Uterus (tissue), 3 donors: ENCODE measurements at regions not wholly inside any gene's neighbourhood (a gene's known extent, or its start where the extent isn't known, plus 50 kb on each side); places are given as distances from the start of the nearest gene placed in this dataset.

ENCODE experiments used
- DNase-seq, 2 donors: peaks; one replicate each; pipeline ENCODE4 v3.0.0-alpha.2; 2019 to 2020
- H3K27ac ChIP-seq, 2 donors: fragments of 200-600 bp; sonication (generic); 1 replicate in 1 of 2; 2 replicates in 1 of 2; pipeline ENCODE4 v1.5.1; 2016 to 2018
- H3K27me3 ChIP-seq, 2 donors: fragments of 200-600 bp; sonication (generic); one replicate each; pipeline ENCODE4 v1.5.1; 2018 to 2019; ENCODE audit warnings: control low read depth in 1 of 2
- H3K36me3 ChIP-seq, 2 donors: fragments of 200-600 bp; sonication (generic); one replicate each; pipeline ENCODE4 v1.5.1; 2019; ENCODE audit warnings: control low read depth in 1 of 2
- H3K4me1 ChIP-seq, 2 donors: fragments of 200-600 bp; sonication (generic); one replicate each; pipeline ENCODE4 v1.5.1; 2018 to 2019; ENCODE audit warnings: control low read depth in 1 of 2
- H3K4me3 ChIP-seq, 2 donors: fragments of 200-600 bp; sonication (generic); 1 replicate in 1 of 2; 2 replicates in 1 of 2; pipeline ENCODE4 v1.5.1; 2018 to 2019; ENCODE audit warnings: mild to moderate bottlenecking in 1 of 2
- H3K9me3 ChIP-seq, 2 donors: fragments of 200-600 bp; sonication (generic); one replicate each; pipeline ENCODE4 v1.5.1; 2019; ENCODE audit warnings: control low read depth in 1 of 2
- POLR2A ChIP-seq, 2 donors: fragments of 450-650 bp; IDR thresholded peaks; one replicate each; pipeline ENCODE4 v1.6.1; 2016; ENCODE audit warnings: antibody characterized with exemption in 2 of 2, mild to moderate bottlenecking in 1 of 2, moderate library complexity in 1 of 2
- intact Hi-C: fragments of 100-400 bp; cut with DNase I; formaldehyde crosslinking; loops from one replicate; pipeline ENCODE4 v1.15.1; 2023; ENCODE audit warnings: low total_unique reads
- TF ChIP-seq, protein P1 (sequence below), 4 experiments: fragments of 200-600 bp in 2 of 4; fragments of 450-650 bp in 2 of 4; sonication (generic) in 2 of 4; IDR thresholded peaks; one replicate each; pipeline ENCODE4 v1.5.1; 2016 to 2019; ENCODE audit warnings: antibody characterized with exemption in 4 of 4, mild to moderate bottlenecking in 2 of 4, moderate library complexity in 1 of 4
- donor health status: DM: yes; HTN: yes; CAD: no.

DNA sequence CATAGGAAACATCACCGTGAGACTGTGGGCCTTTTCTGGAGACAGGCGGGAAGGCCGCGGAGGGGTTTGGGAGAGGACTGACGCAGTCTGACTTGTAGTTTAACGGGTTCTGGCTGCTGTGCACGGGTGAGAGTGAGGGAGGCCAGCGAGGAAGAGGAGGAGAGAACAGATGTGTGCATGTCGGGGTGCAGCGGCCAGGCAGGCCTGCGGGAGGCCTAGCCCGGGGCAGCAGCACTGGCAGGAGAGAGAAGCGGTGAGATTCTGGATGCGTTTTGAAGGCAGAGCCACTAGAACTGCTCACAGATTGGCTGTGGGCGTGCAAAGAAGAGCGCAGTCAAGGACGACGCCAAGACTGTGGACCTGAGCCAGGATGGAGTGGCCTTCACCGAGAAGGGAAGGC, 53.9 kb downstream of the PTGR3 start:
- H3K4me3 ChIP-seq, result no peak overlapping the region
- H3K36me3 ChIP-seq, result no peaks in the 10 kb centered on the region
- DNase-seq, result no peak
- TF ChIP-seq, protein P1, sequence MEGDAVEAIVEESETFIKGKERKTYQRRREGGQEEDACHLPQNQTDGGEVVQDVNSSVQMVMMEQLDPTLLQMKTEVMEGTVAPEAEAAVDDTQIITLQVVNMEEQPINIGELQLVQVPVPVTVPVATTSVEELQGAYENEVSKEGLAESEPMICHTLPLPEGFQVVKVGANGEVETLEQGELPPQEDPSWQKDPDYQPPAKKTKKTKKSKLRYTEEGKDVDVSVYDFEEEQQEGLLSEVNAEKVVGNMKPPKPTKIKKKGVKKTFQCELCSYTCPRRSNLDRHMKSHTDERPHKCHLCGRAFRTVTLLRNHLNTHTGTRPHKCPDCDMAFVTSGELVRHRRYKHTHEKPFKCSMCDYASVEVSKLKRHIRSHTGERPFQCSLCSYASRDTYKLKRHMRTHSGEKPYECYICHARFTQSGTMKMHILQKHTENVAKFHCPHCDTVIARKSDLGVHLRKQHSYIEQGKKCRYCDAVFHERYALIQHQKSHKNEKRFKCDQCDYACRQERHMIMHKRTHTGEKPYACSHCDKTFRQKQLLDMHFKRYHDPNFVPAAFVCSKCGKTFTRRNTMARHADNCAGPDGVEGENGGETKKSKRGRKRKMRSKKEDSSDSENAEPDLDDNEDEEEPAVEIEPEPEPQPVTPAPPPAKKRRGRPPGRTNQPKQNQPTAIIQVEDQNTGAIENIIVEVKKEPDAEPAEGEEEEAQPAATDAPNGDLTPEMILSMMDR (IDR thresholded peaks at IDR 0.05), result no peak
- TF ChIP-seq POLR2A (IDR thresholded peaks at IDR 0.05), result no peak
- no peaks in the 10 kb centered on the region for H3K27me3 ChIP-seq
- no peaks in the 10 kb centered on the region for H3K9me3 ChIP-seq
- no peaks in the 10 kb centered on the region for H3K4me1 ChIP-seq
- no peak overlapping the region for H3K27ac ChIP-seq
- intact Hi-C loops, result no loop called here

- intact Hi-C loops, result no loop called here
- no peaks in the 10 kb centered on the region for H3K27me3 ChIP-seq
- DNase-seq, result no peak
- TF ChIP-seq, protein P1 (IDR thresholded peaks at IDR 0.05), result no peak
- no peak for TF ChIP-seq POLR2A (IDR thresholded peaks at IDR 0.05)
- H3K36me3 ChIP-seq, result no peaks in the 10 kb centered on the region
- no peaks in the 10 kb centered on the region for H3K4me1 ChIP-seq
- H3K27ac ChIP-seq, result no peak overlapping the region
- no peak overlapping the region for H3K4me3 ChIP-seq
- no peaks in the 10 kb centered on the region for H3K9me3 ChIP-seq
These were observed 54.7 kb downstream of the PTGR3 start for GRCh38 chr18:75154259-75154658.

DNA sequence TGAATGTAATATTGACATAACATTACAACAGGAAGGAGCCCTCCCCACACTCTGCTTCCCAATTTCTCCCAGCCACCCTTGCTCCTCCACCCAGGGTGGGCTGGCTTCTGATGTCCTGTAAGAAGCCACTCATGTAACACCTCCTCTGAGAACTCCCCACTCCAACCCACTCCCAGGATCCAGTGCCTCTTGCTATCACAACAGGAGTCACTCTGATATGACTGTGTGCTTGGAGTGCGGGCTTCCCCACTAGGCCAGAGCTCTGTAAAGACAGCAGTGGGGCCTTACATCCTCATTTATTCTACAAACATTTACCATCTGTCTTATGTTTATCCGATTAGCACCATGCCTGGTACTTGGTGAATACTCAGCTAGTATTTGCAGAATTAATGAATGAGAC, 65.1 kb downstream of the PTGR3 start:
- Histone ChIP-seq H3K4me3 (no peak overlapping the region), H3K27me3 (no peaks in the 10 kb centered on the region), H3K27ac (no peak overlapping the region), H3K4me1 (no peaks in the 10 kb centered on the region), H3K36me3 (no peaks in the 10 kb centered on the region), H3K9me3 (peaks cover 0 to 4% of the 10 kb centered on the region in 2 donors)
- intact Hi-C loops, result no loop called here
- DNase-seq, result no peak
- TF ChIP-seq, protein P1 (IDR thresholded peaks at IDR 0.05), result no peak
- TF ChIP-seq POLR2A (IDR thresholded peaks at IDR 0.05), result no peak

- Histone ChIP-seq H3K36me3 (no peaks in the 10 kb centered on the region), H3K4me3 (no peak overlapping the region), H3K27ac (no peak overlapping the region), H3K4me1 (no peaks in the 10 kb centered on the region), H3K27me3 (no peaks in the 10 kb centered on the region), H3K9me3 (peaks cover 0 to 4% of the 10 kb centered on the region in 2 donors)
- intact Hi-C loops, result no loop called here
- TF ChIP-seq, protein P1 (IDR thresholded peaks at IDR 0.05), result no peak
- no peak for TF ChIP-seq POLR2A (IDR thresholded peaks at IDR 0.05)
- DNase-seq, result no peak
These were observed 66.3 kb downstream of the PTGR3 start for GRCh38 chr18:75142677-75143076.

GRCh38 chr18:75141734-75142133, 67.2 kb downstream of the PTGR3 start:
- Histone ChIP-seq H3K27ac (no peak overlapping the region), H3K9me3 (peaks cover 0 to 4% of the 10 kb centered on the region in 2 donors), H3K36me3 (no peaks in the 10 kb centered on the region), H3K27me3 (no peaks in the 10 kb centered on the region), H3K4me3 (no peak overlapping the region), H3K4me1 (no peaks in the 10 kb centered on the region)
- no peak for DNase-seq
- intact Hi-C loops, result no loop called here
- TF ChIP-seq, protein P1 (IDR thresholded peaks at IDR 0.05), result no peak
- TF ChIP-seq POLR2A (IDR thresholded peaks at IDR 0.05), result no peak
